Vagina (tissue), 2 donors: ENCODE measurements at regions not wholly inside any gene's neighbourhood (a gene's known extent, or its start where the extent isn't known, plus 50 kb on each side); places are given as distances from the start of the nearest gene placed in this dataset.

Experiments used
- DNase-seq, 2 donors: peaks; one replicate each; pipeline ENCODE4 v3.0.0-alpha.2; 2017; ENCODE audit errors: extremely low spot score in 2 of 2
- H3K27ac ChIP-seq: fragments of 200-600 bp; sonication (generic); one replicate; pipeline ENCODE4 v1.5.1; 2019
- H3K27me3 ChIP-seq: fragments of 200-600 bp; sonication (generic); one replicate; pipeline ENCODE4 v1.5.1; 2019
- H3K36me3 ChIP-seq, 2 donors: fragments of 200-600 bp; sonication (generic); one replicate each; pipeline ENCODE4 v1.5.1; 2017 to 2019
- H3K4me1 ChIP-seq: fragments of 200-600 bp; sonication (generic); one replicate; pipeline ENCODE4 v1.5.1; 2019
- H3K4me3 ChIP-seq, 2 donors: fragments of 200-600 bp; sonication (generic); 1 replicate in 1 of 2; 2 replicates in 1 of 2; pipeline ENCODE4 v1.5.1; 2016 to 2019
- H3K9me3 ChIP-seq: fragments of 200-600 bp; sonication (generic); one replicate; pipeline ENCODE4 v1.5.1; 2019
- POLR2A ChIP-seq, 2 donors: fragments of 450-650 bp; IDR thresholded peaks; one replicate each; pipeline ENCODE4 v1.6.1; 2017; ENCODE audit warnings: antibody characterized with exemption in 2 of 2, mild to moderate bottlenecking in 2 of 2, moderate library complexity in 2 of 2
- POLR2AphosphoS5 ChIP-seq, 2 donors: sonication (generic); formaldehyde crosslinking; IDR thresholded peaks; one replicate each; pipeline ENCODE4 v1.9.0; 2017; ENCODE audit warnings: antibody characterized with exemption in 2 of 2, mild to moderate bottlenecking in 2 of 2, low read depth in 1 of 2; ENCODE audit not compliant: insufficient read depth in 1 of 2
- intact Hi-C: fragments of 100-400 bp; cut with DNase I; formaldehyde crosslinking; loops from one replicate; pipeline ENCODE4 v1.15.1; 2023
- TF ChIP-seq, protein P1 (sequence below), 3 experiments: fragments of 450-650 bp in 2 of 3; fragments of 200-600 bp in 1 of 3; sonication (generic) in 1 of 3; IDR thresholded peaks; one replicate each; pipeline ENCODE4 v1.5.1; 2017 to 2019; ENCODE audit warnings: antibody characterized with exemption in 3 of 3, mild to moderate bottlenecking in 2 of 3, moderate library complexity in 2 of 3

DNA sequence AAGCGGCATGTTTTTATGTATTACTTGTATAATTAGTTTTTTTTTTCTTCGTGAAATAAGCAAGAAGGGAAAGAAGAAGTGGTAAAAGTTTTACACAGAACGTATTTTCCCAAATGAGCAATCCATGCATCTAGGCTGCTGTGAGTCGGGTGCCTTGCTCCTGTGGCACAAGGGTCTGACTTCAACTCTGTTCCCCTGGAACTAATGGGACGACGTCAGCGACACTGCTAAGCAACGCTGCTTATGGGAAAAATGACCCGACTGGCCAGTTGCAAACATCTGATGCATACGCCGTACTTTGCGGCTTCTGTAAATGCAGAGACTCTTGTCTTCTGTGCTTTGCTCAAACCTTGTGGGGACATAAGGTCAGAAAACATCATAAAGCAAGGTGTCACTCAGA lies 66.3 kb downstream of the MPP7 start:
- intact Hi-C loops: no loop called here
- H3K27me3 ChIP-seq: no peaks in the 10 kb centered on the region
- peaks cover 0 to 5% of the 10 kb centered on the region in 2 donors for H3K36me3 ChIP-seq
- H3K4me3 ChIP-seq: no peak overlapping the region
- H3K9me3 ChIP-seq: no peaks in the 10 kb centered on the region
- DNase-seq: no peak
- no peak for TF ChIP-seq POLR2AphosphoS5 (IDR thresholded peaks at IDR 0.05; ENCODE audit: insufficient read depth in 1 of 2, low read depth in 1 of 2)
- H3K27ac ChIP-seq: no peak overlapping the region
- no peaks in the 10 kb centered on the region for H3K4me1 ChIP-seq

DNA sequence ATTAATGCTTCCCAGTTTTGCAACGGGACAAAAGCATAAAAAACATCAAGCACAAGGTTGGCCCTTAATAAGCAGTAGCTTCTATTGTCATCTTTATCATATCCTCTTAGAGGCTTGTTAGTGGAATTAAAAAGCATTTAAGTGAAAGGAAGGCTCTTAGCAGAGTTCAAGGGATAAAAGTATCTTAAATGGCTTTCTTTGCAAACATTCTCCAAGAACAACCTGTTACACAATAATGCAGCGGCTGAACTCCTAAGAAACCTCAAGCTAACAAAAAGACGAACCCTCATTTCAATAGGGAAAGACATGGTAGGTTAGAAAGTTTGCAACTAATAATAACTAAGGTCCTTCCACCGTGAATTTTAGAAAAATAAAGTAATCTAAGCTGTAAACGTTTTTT lies 82.1 kb downstream of the MPP7 start:
- intact Hi-C loops: no loop called here
- Histone ChIP-seq H3K36me3 (no peaks in the 10 kb centered on the region), H3K4me1 (no peaks in the 10 kb centered on the region), H3K4me3 (no peak overlapping the region), H3K27ac (no peak overlapping the region), H3K27me3 (no peaks in the 10 kb centered on the region), H3K9me3 (no peaks in the 10 kb centered on the region)
- TF ChIP-seq, protein P1, sequence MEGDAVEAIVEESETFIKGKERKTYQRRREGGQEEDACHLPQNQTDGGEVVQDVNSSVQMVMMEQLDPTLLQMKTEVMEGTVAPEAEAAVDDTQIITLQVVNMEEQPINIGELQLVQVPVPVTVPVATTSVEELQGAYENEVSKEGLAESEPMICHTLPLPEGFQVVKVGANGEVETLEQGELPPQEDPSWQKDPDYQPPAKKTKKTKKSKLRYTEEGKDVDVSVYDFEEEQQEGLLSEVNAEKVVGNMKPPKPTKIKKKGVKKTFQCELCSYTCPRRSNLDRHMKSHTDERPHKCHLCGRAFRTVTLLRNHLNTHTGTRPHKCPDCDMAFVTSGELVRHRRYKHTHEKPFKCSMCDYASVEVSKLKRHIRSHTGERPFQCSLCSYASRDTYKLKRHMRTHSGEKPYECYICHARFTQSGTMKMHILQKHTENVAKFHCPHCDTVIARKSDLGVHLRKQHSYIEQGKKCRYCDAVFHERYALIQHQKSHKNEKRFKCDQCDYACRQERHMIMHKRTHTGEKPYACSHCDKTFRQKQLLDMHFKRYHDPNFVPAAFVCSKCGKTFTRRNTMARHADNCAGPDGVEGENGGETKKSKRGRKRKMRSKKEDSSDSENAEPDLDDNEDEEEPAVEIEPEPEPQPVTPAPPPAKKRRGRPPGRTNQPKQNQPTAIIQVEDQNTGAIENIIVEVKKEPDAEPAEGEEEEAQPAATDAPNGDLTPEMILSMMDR (IDR thresholded peaks at IDR 0.05): no peak
- no peak for TF ChIP-seq POLR2A (IDR thresholded peaks at IDR 0.05)
- TF ChIP-seq POLR2AphosphoS5 (IDR thresholded peaks at IDR 0.05; ENCODE audit: insufficient read depth in 1 of 2, low read depth in 1 of 2): no peak
- DNase-seq: no peak

DNA sequence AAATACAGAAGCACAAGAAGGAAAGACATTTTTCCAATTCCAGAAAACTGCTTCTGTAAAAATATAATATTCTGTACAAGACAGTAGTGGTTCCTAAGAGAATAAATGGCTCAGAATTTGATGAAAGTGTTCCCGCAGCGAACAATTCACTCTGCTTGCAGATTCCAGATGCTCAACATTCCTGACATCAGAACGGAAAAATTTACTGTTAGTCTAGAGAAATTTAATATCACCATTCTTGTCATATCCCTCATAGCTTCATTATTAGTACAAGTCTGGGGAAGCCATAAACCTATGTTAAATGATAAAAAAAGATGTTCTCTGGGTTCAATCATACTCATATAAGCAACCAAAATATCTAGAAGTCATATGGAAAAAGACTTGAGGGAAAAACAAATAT lies 83.6 kb downstream of the MPP7 start:
- no peak for TF ChIP-seq POLR2A (IDR thresholded peaks at IDR 0.05)
- TF ChIP-seq POLR2AphosphoS5 (IDR thresholded peaks at IDR 0.05; ENCODE audit: insufficient read depth in 1 of 2, low read depth in 1 of 2): no peak
- TF ChIP-seq, protein P1 (IDR thresholded peaks at IDR 0.05): no peak
- no peak for DNase-seq
- no peaks in the 10 kb centered on the region for H3K4me1 ChIP-seq
- H3K9me3 ChIP-seq: no peaks in the 10 kb centered on the region
- no peak overlapping the region for H3K4me3 ChIP-seq
- intact Hi-C loops: no loop called here
- H3K36me3 ChIP-seq: no peaks in the 10 kb centered on the region
- no peak overlapping the region for H3K27ac ChIP-seq
- no peaks in the 10 kb centered on the region for H3K27me3 ChIP-seq

DNA sequence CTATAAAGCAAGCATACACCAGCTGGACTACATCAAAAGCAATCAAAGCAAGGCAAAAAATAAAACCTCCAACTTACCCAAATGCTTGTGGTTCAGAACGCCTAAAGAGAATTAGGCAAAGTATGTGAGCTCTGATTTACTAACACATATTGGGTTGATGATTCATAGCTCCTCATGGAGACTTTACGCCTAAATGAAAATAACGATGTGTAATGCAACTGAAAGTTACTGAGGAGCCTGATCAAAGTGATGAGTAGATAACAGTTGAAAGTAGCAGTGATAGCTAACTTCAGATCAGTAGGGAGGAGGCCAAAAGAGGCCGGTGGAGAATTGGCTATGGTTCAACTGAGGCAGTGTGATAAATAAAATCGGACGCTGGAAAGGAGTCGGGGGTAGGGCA lies 85.0 kb downstream of the MPP7 start:
- H3K36me3 ChIP-seq: no peaks in the 10 kb centered on the region
- no peak overlapping the region for H3K4me3 ChIP-seq
- TF ChIP-seq POLR2AphosphoS5 (IDR thresholded peaks at IDR 0.05; ENCODE audit: insufficient read depth in 1 of 2, low read depth in 1 of 2) (no peak), POLR2A (IDR thresholded peaks at IDR 0.05) (no peak)
- TF ChIP-seq, protein P1 (IDR thresholded peaks at IDR 0.05): no peak
- no peaks in the 10 kb centered on the region for H3K27me3 ChIP-seq
- intact Hi-C loops: no loop called here
- no peaks in the 10 kb centered on the region for H3K9me3 ChIP-seq
- H3K4me1 ChIP-seq: no peaks in the 10 kb centered on the region
- DNase-seq: no peak
- no peak overlapping the region for H3K27ac ChIP-seq

DNA sequence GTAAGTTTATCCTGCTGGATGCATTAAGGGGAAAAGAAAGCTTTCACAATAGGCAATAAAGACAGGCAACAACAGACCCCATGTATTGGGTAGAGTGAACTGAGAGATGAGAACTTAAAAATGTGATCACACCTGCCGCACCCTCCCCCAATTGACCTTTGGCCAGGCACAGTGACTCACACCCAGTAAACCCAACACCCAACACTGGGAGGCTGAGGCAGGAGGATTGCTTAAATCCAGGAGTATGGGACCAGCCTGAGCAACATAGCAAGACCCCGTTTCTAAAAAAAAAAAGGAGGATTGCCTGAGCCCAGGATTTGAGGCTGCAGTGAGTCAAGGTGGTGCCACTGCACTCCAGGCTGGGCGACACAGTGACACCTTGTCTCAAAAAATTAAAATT lies 86.9 kb downstream of the MPP7 start:
- no peak overlapping the region for H3K27ac ChIP-seq
- intact Hi-C loops: no loop called here
- no peaks in the 10 kb centered on the region for H3K9me3 ChIP-seq
- no peaks in the 10 kb centered on the region for H3K36me3 ChIP-seq
- H3K4me3 ChIP-seq: no peak overlapping the region
- TF ChIP-seq POLR2A (IDR thresholded peaks at IDR 0.05) (no peak), POLR2AphosphoS5 (IDR thresholded peaks at IDR 0.05; ENCODE audit: insufficient read depth in 1 of 2, low read depth in 1 of 2) (no peak)
- TF ChIP-seq, protein P1 (IDR thresholded peaks at IDR 0.05): no peak
- H3K4me1 ChIP-seq: no peaks in the 10 kb centered on the region
- H3K27me3 ChIP-seq: no peaks in the 10 kb centered on the region
- DNase-seq: no peak

DNA sequence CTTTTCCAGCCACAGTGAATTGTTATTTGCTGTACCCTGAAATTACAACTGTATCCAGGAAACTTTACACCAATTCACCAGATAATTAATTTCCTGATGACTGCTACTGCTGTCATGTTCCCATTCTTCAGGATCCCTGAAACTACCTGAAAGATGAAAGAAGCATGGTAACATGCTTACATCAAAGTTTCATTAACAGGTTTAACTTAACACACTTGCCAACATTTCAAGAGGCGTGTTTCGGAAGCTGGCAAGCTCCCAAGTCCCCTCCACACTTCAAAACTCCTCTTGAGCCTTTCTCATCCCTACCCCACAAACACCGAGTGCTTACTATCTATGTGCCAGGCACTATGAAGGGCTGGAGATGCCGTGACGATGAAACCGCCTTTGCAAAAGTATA lies 88.6 kb downstream of the MPP7 start:
- H3K27me3 ChIP-seq: no peaks in the 10 kb centered on the region
- no peak overlapping the region for H3K4me3 ChIP-seq
- DNase-seq: no peak
- no peak overlapping the region for H3K27ac ChIP-seq
- intact Hi-C loops: no loop called here
- H3K4me1 ChIP-seq: no peaks in the 10 kb centered on the region
- H3K9me3 ChIP-seq: no peaks in the 10 kb centered on the region
- no peak for TF ChIP-seq POLR2A (IDR thresholded peaks at IDR 0.05)
- no peak for TF ChIP-seq POLR2AphosphoS5 (IDR thresholded peaks at IDR 0.05; ENCODE audit: insufficient read depth in 1 of 2, low read depth in 1 of 2)
- TF ChIP-seq, protein P1 (IDR thresholded peaks at IDR 0.05): no peak
- no peaks in the 10 kb centered on the region for H3K36me3 ChIP-seq
